Natural killer cell (primary cell): ENCODE measurements at regions not wholly inside any gene's neighbourhood (a gene's known extent, or its start where the extent isn't known, plus 50 kb on each side); places are given as distances from the start of the nearest gene placed in this dataset.
"Not testable (repeated sequence)": the region's sequence is repeated elsewhere in the genome, so short reads cannot be mapped to it uniquely, and the experiment has no call there.

ENCODE experiments used
- ATAC-seq, 3 donors: fragments of 150-1000 bp in 2 of 3; fragments of 200-7000 bp in 1 of 3; cut with Tn5 transposase; 1 replicate in 1 of 3; 2 replicates in 2 of 3; pipeline ENCODE4 v1.10.0; 2021; ENCODE audit warnings: mild to moderate bottlenecking in 2 of 3, moderate library complexity in 2 of 3
- DNase-seq, 2 donors: peaks; one replicate each; pipeline versions ENCODE4 v3.0.0 to v3.0.0-alpha.2; 2013 to 2021; ENCODE audit warnings: mixed read lengths in 1 of 2
- H3K27ac ChIP-seq: one replicate; pipeline ENCODE4 v1.5.1; 2013; ENCODE audit warnings: mild to moderate bottlenecking, low read length
- H3K27me3 ChIP-seq: one replicate; pipeline ENCODE4 v1.6.1; 2013; ENCODE audit warnings: low read length; ENCODE audit not compliant: control insufficient read depth, insufficient read depth
- H3K36me3 ChIP-seq: one replicate; pipeline ENCODE4 v1.6.1; 2013; ENCODE audit warnings: low read length; ENCODE audit not compliant: control insufficient read depth, insufficient read depth
- H3K4me1 ChIP-seq: one replicate; pipeline ENCODE4 v1.6.1; 2013; ENCODE audit warnings: low read length; ENCODE audit not compliant: control insufficient read depth, insufficient read depth
- H3K4me3 ChIP-seq: one replicate; pipeline ENCODE4 v1.5.1; 2013; ENCODE audit warnings: low read length
- H3K9me3 ChIP-seq: one replicate; pipeline ENCODE4 v1.6.1; 2013; ENCODE audit warnings: low read length; ENCODE audit not compliant: control insufficient read depth, insufficient read depth
- H3K27ac Mint-ChIP-seq, 2 donors: one replicate each; pipeline ENCODE4 v1.8.0; 2022; ENCODE audit warnings: mild to moderate bottlenecking in 2 of 2, mixed read lengths in 2 of 2, moderate library complexity in 1 of 2
- H3K27me3 Mint-ChIP-seq, 2 donors: one replicate each; pipeline ENCODE4 v1.8.0; 2022; ENCODE audit warnings: low read depth in 2 of 2, mixed read lengths in 2 of 2
- H3K36me3 Mint-ChIP-seq: one replicate; pipeline ENCODE4 v1.8.0; 2022; ENCODE audit warnings: mixed read lengths
- H3K4me1 Mint-ChIP-seq, 2 donors: one replicate each; pipeline ENCODE4 v1.8.0; 2022; ENCODE audit warnings: mixed read lengths in 2 of 2
- H3K4me3 Mint-ChIP-seq: one replicate; pipeline ENCODE4 v1.8.0; 2022; ENCODE audit warnings: mild to moderate bottlenecking, moderate library complexity, mixed read lengths
- H3K9me3 Mint-ChIP-seq, 2 donors: one replicate each; pipeline ENCODE4 v1.8.0; 2022; ENCODE audit warnings: mixed read lengths in 2 of 2
- CTCF ChIP-seq: fragments of 200-600 bp; IDR thresholded peaks from one replicate; pipeline ENCODE4 v1.8.0; 2022; ENCODE audit warnings: antibody characterized with exemption
- WGBS: methylation state at CpG from one replicate; pipeline ENCODE4 v1.1.7; 2013; ENCODE audit warnings: missing lambda C conversion rate; ENCODE audit not compliant: insufficient coverage; 5-methylcytosine and 5-hydroxymethylcytosine counted together
- intact Hi-C: fragments of 100-400 bp; cut with micrococcal nuclease; formaldehyde crosslinking; loops from one replicate; pipeline ENCODE4 v1.14.2; 2022

GRCh38 chr7:39827571-39827970 lies 122.5 kb upstream of the CDK13 start:
- H3K27ac ChIP-seq = no peak overlapping the region
- H3K4me3 Mint-ChIP-seq = no peak overlapping the region
- ATAC-seq = no peak
- H3K36me3 ChIP-seq = no peaks in the 10 kb centered on the region
- WGBS = 90% methylated on average over 2 of the region's 2 CpGs
- H3K27me3 ChIP-seq = peaks cover 5% of the 10 kb centered on the region
- no peaks in the 10 kb centered on the region for H3K4me1 ChIP-seq
- H3K4me3 ChIP-seq = no peak overlapping the region
- no peak for DNase-seq
- no peaks in the 10 kb centered on the region for H3K9me3 ChIP-seq
- intact Hi-C loops = no loop called here
- peaks cover 24 to 46% of the 10 kb centered on the region in 2 donors for H3K27me3 Mint-ChIP-seq
- no peaks in the 10 kb centered on the region for H3K9me3 Mint-ChIP-seq
- no peaks in the 10 kb centered on the region for H3K4me1 Mint-ChIP-seq
- H3K27ac Mint-ChIP-seq = no peak overlapping the region
- no peak for TF ChIP-seq CTCF
- H3K36me3 Mint-ChIP-seq = no peaks in the 10 kb centered on the region

GRCh38 chr7:39829028-39829427 lies 121.0 kb upstream of the CDK13 start:
- peaks cover 20 to 44% of the 10 kb centered on the region in 2 donors for H3K27me3 Mint-ChIP-seq
- no peaks in the 10 kb centered on the region for H3K36me3 ChIP-seq
- no peak overlapping the region for H3K4me3 ChIP-seq
- WGBS = 97% methylated on average over 2 of the region's 2 CpGs
- no peak for TF ChIP-seq CTCF
- H3K27ac Mint-ChIP-seq = no peak overlapping the region
- peaks cover 0 to 4% of the 10 kb centered on the region in 2 donors for H3K4me1 Mint-ChIP-seq
- DNase-seq (no peak), ATAC-seq (no peak)
- no peak overlapping the region for H3K4me3 Mint-ChIP-seq
- H3K36me3 Mint-ChIP-seq = no peaks in the 10 kb centered on the region
- no peak overlapping the region for H3K27ac ChIP-seq
- H3K9me3 ChIP-seq = no peaks in the 10 kb centered on the region
- H3K4me1 ChIP-seq = no peaks in the 10 kb centered on the region
- H3K9me3 Mint-ChIP-seq = no peaks in the 10 kb centered on the region
- intact Hi-C loops = no loop called here
- peaks cover 10% of the 10 kb centered on the region for H3K27me3 ChIP-seq

GRCh38 chr7:39832519-39833085 lies 117.5 kb upstream of the CDK13 start:
- intact Hi-C loops = no loop called here
- WGBS = no CpG with 5 or more reads among the region's 3 CpGs
- H3K9me3 Mint-ChIP-seq = no peaks in the 10 kb centered on the region

GRCh38 chr7:39833180-39833799 lies 116.8 kb upstream of the CDK13 start:
- H3K27ac Mint-ChIP-seq, H3K36me3 ChIP-seq, H3K27ac ChIP-seq, H3K9me3 ChIP-seq, H3K4me1 Mint-ChIP-seq, H3K4me1 ChIP-seq, H3K4me3 ChIP-seq, H3K36me3 Mint-ChIP-seq, intact Hi-C loops, H3K9me3 Mint-ChIP-seq: not testable (repeated sequence)
- ATAC-seq (peak; percentile 56 to 87 (median 77)), DNase-seq (peak in 1 of 2 donors; percentile 33)
- peaks cover 36 to 49% of the 10 kb centered on the region in 2 donors for H3K27me3 Mint-ChIP-seq
- H3K27me3 ChIP-seq = peaks cover 19% of the 10 kb centered on the region
- WGBS = 2% methylated on average over 71 of the region's 71 CpGs
- H3K4me3 Mint-ChIP-seq = peak overlapping the region; percentile 29

More at GRCh38 chr7:39832519-39833085, 117.5 kb upstream of the CDK13 start:
- Mint-ChIP-seq H3K36me3 (no peaks in the 10 kb centered on the region), H3K27ac (no peak overlapping the region), H3K27me3 (peaks cover 38 to 56% of the 10 kb centered on the region in 2 donors), H3K4me1 (peaks cover 0 to 4% of the 10 kb centered on the region in 2 donors), H3K4me3 (no peak overlapping the region)
- no peaks in the 10 kb centered on the region for H3K4me1 ChIP-seq
- H3K36me3 ChIP-seq = no peaks in the 10 kb centered on the region
- no peak for TF ChIP-seq CTCF
- ATAC-seq (no peak), DNase-seq (no peak)
- H3K27ac ChIP-seq = no peak overlapping the region
- no peaks in the 10 kb centered on the region for H3K9me3 ChIP-seq
- peaks cover 17% of the 10 kb centered on the region for H3K27me3 ChIP-seq
- no peak overlapping the region for H3K4me3 ChIP-seq

- whole genome bisulfite sequencing = 70% methylated on average over 36 of the region's 36 CpGs
- H3K4me3 ChIP-seq, H3K4me1 Mint-ChIP-seq, ATAC-seq, H3K4me1 ChIP-seq, DNase-seq, intact Hi-C loops, H3K27ac Mint-ChIP-seq, H3K27ac ChIP-seq, H3K9me3 ChIP-seq, H3K36me3 Mint-ChIP-seq, H3K9me3 Mint-ChIP-seq, H3K36me3 ChIP-seq: not testable (repeated sequence)
- Mint-ChIP-seq H3K4me3 (peak overlapping the region; percentile 29), H3K27me3 (peaks cover 31 to 47% of the 10 kb centered on the region in 2 donors)
- H3K27me3 ChIP-seq = peaks cover 19% of the 10 kb centered on the region
Measured at GRCh38 chr7:39833865-39834634, 116.0 kb upstream of the CDK13 start.
